ENCODE measurements at regions not wholly inside any gene's neighbourhood (a gene's known extent, or its start where the extent isn't known, plus 50 kb on each side); places are given as distances from the start of the nearest gene placed in this dataset.
A peak's percentile ranks its signal among the peaks of the same experiment; 100 is the strongest.
"Not testable (repeated sequence)": the region's sequence is repeated elsewhere in the genome, so short reads cannot be mapped to it uniquely, and the experiment has no call there.

- no peak for FAIRE-seq
- TF ChIP-seq POLR2A (IDR thresholded peaks at IDR 0.05; ENCODE audit: low read depth, low read length) (no peak), TAF1 (IDR thresholded peaks at IDR 0.05; ENCODE audit: borderline replicate concordance, low read depth, low read length) (no peak), POLR2AphosphoS5 (IDR thresholded peaks at IDR 0.05; ENCODE audit: low read depth, low read length) (no peak)
- no peak for DNase-seq (ENCODE audit: insufficient read length)
These were observed 133.9 kb upstream of the ADAMTS3 start for GRCh38 chr4:72702948-72703347.

GRCh38 chr4:72701987-72702819, 133.2 kb upstream of the ADAMTS3 start:
- TF ChIP-seq POLR2A (IDR thresholded peaks at IDR 0.05; ENCODE audit: low read depth, low read length) (no peak), TAF1 (IDR thresholded peaks at IDR 0.05; ENCODE audit: borderline replicate concordance, low read depth, low read length) (no peak), POLR2AphosphoS5 (IDR thresholded peaks at IDR 0.05; ENCODE audit: low read depth, low read length) (no peak)
- DNase-seq (ENCODE audit: insufficient read length): no peak
- peak; percentile 38 for FAIRE-seq

GRCh38 chr4:72690771-72691170, 121.8 kb upstream of the ADAMTS3 start:
- TF ChIP-seq POLR2AphosphoS5 (IDR thresholded peaks at IDR 0.05; ENCODE audit: low read depth, low read length) (no peak), POLR2A (IDR thresholded peaks at IDR 0.05; ENCODE audit: low read depth, low read length) (no peak), TAF1 (IDR thresholded peaks at IDR 0.05; ENCODE audit: borderline replicate concordance, low read depth, low read length) (no peak)
- DNase-seq (ENCODE audit: insufficient read length) (no peak), FAIRE-seq (no peak)

- DNase-seq (ENCODE audit: insufficient read length): no peak
- no peak for TF ChIP-seq POLR2A (IDR thresholded peaks at IDR 0.05; ENCODE audit: low read depth, low read length)
- FAIRE-seq: no peak
These were observed 120.9 kb upstream of the ADAMTS3 start for GRCh38 chr4:72689923-72690322.

GRCh38 chr4:72686390-72686789, 117.4 kb upstream of the ADAMTS3 start:
- not testable (repeated sequence) for DNase-seq (ENCODE audit: insufficient read length); FAIRE-seq

GRCh38 chr4:72679666-72680065, 110.6 kb upstream of the ADAMTS3 start:
- FAIRE-seq: no peak
- TF ChIP-seq POLR2AphosphoS5 (IDR thresholded peaks at IDR 0.05; ENCODE audit: low read depth, low read length) (no peak), POLR2A (IDR thresholded peaks at IDR 0.05; ENCODE audit: low read depth, low read length) (no peak), TAF1 (IDR thresholded peaks at IDR 0.05; ENCODE audit: borderline replicate concordance, low read depth, low read length) (no peak)
- DNase-seq (ENCODE audit: insufficient read length): no peak

- DNase-seq (ENCODE audit: insufficient read length) (no peak), FAIRE-seq (no peak)
- TF ChIP-seq POLR2A (IDR thresholded peaks at IDR 0.05; ENCODE audit: low read depth, low read length) (no peak), POLR2AphosphoS5 (IDR thresholded peaks at IDR 0.05; ENCODE audit: low read depth, low read length) (no peak), TAF1 (IDR thresholded peaks at IDR 0.05; ENCODE audit: borderline replicate concordance, low read depth, low read length) (no peak)
These were observed 108.9 kb upstream of the ADAMTS3 start for GRCh38 chr4:72677886-72678285.

GRCh38 chr4:72677265-72677664, 108.2 kb upstream of the ADAMTS3 start:
- FAIRE-seq (no peak), DNase-seq (ENCODE audit: insufficient read length) (no peak)
- no peak for TF ChIP-seq POLR2AphosphoS5 (IDR thresholded peaks at IDR 0.05; ENCODE audit: low read depth, low read length)
- no peak for TF ChIP-seq POLR2A (IDR thresholded peaks at IDR 0.05; ENCODE audit: low read depth, low read length)
- no peak for TF ChIP-seq TAF1 (IDR thresholded peaks at IDR 0.05; ENCODE audit: borderline replicate concordance, low read depth, low read length)

GRCh38 chr4:72671980-72672379, 103.0 kb upstream of the ADAMTS3 start:
- no peak for FAIRE-seq
- no peak for TF ChIP-seq POLR2A (IDR thresholded peaks at IDR 0.05; ENCODE audit: low read depth, low read length)
- TF ChIP-seq TAF1 (IDR thresholded peaks at IDR 0.05; ENCODE audit: borderline replicate concordance, low read depth, low read length): no peak
- no peak for TF ChIP-seq POLR2AphosphoS5 (IDR thresholded peaks at IDR 0.05; ENCODE audit: low read depth, low read length)
- DNase-seq (ENCODE audit: insufficient read length): no peak

GRCh38 chr4:72670521-72670920, 101.5 kb upstream of the ADAMTS3 start:
- no peak for TF ChIP-seq POLR2A (IDR thresholded peaks at IDR 0.05; ENCODE audit: low read depth, low read length)
- no peak for TF ChIP-seq TAF1 (IDR thresholded peaks at IDR 0.05; ENCODE audit: borderline replicate concordance, low read depth, low read length)
- no peak for TF ChIP-seq POLR2AphosphoS5 (IDR thresholded peaks at IDR 0.05; ENCODE audit: low read depth, low read length)
- DNase-seq (ENCODE audit: insufficient read length) (no peak), FAIRE-seq (no peak)

- TF ChIP-seq POLR2AphosphoS5 (IDR thresholded peaks at IDR 0.05; ENCODE audit: low read depth, low read length) (no peak), POLR2A (IDR thresholded peaks at IDR 0.05; ENCODE audit: low read depth, low read length) (no peak), TAF1 (IDR thresholded peaks at IDR 0.05; ENCODE audit: borderline replicate concordance, low read depth, low read length) (no peak)
- DNase-seq (ENCODE audit: insufficient read length) (no peak), FAIRE-seq (no peak)
These were observed 97.9 kb upstream of the ADAMTS3 start for GRCh38 chr4:72666910-72667309.

GRCh38 chr4:72665171-72665968, 96.3 kb upstream of the ADAMTS3 start:
- DNase-seq (ENCODE audit: insufficient read length) (no peak), FAIRE-seq (no peak)

More at GRCh38 chr4:72665171-72665968, 96.3 kb upstream of the ADAMTS3 start:
- TF ChIP-seq POLR2AphosphoS5 (IDR thresholded peaks at IDR 0.05; ENCODE audit: low read depth, low read length) (no peak), POLR2A (IDR thresholded peaks at IDR 0.05; ENCODE audit: low read depth, low read length) (no peak), TAF1 (IDR thresholded peaks at IDR 0.05; ENCODE audit: borderline replicate concordance, low read depth, low read length) (no peak)
